COLO668 (cell line): ENCODE measurements at regions not wholly inside any gene's neighbourhood (a gene's known extent, or its start where the extent isn't known, plus 50 kb on each side); places are given as distances from the start of the nearest gene placed in this dataset.
"Not testable (repeated sequence)": the region's sequence is repeated elsewhere in the genome, so short reads cannot be mapped to it uniquely, and the experiment has no call there.

Source experiments
- DNase-seq: peaks from one replicate; lab custom pipeline; 2025; ENCODE audit not compliant: unreplicated experiment; lab: John Stamatoyannopoulos, UW

- no peak for DNase-seq
Measured at GRCh38 chr6:10184371-10185227, 230.3 kb downstream of the TFAP2A start.

GRCh38 chr6:10180138-10181074 is 234.5 kb downstream of the TFAP2A start:
- DNase-seq, result peak; percentile 2

GRCh38 chr6:10177704-10178103 is 237.2 kb downstream of the TFAP2A start:
- no peak for DNase-seq

GRCh38 chr6:10175362-10175761 is 239.5 kb downstream of the TFAP2A start:
- DNase-seq, result no peak

- no peak for DNase-seq
Measured at GRCh38 chr6:10174761-10175160, 240.1 kb downstream of the TFAP2A start.

- no peak for DNase-seq
Measured at GRCh38 chr6:10174056-10174455, 240.8 kb downstream of the TFAP2A start.

GRCh38 chr6:10171706-10172105 is 243.2 kb downstream of the TFAP2A start:
- DNase-seq, result not testable (repeated sequence)

- no peak for DNase-seq
Measured at GRCh38 chr6:10170816-10171215, 244.1 kb downstream of the TFAP2A start.

- no peak for DNase-seq
Measured at GRCh38 chr6:10166031-10166430, 248.8 kb downstream of the TFAP2A start.

- no peak for DNase-seq
Measured at GRCh38 chr6:10163203-10163962, 251.5 kb downstream of the TFAP2A start.

- DNase-seq, result no peak
Measured at GRCh38 chr6:10156875-10157274, 258.0 kb downstream of the TFAP2A start.

GRCh38 chr6:10154251-10154650 is 260.6 kb downstream of the TFAP2A start:
- DNase-seq, result no peak

GRCh38 chr6:10151144-10151915 is 263.5 kb downstream of the TFAP2A start:
- no peak for DNase-seq

GRCh38 chr6:10149603-10150002 is 265.3 kb downstream of the TFAP2A start:
- no peak for DNase-seq

- DNase-seq, result no peak
Measured at GRCh38 chr6:10146715-10147451, 268.0 kb downstream of the TFAP2A start.

- DNase-seq, result no peak
Measured at GRCh38 chr6:10144772-10145171, 270.1 kb downstream of the TFAP2A start.

- no peak for DNase-seq
Measured at GRCh38 chr6:10141746-10142443, 273.0 kb downstream of the TFAP2A start.

GRCh38 chr6:10140824-10141223 is 274.1 kb downstream of the TFAP2A start:
- no peak for DNase-seq

GRCh38 chr6:10140136-10140535 is 274.7 kb downstream of the TFAP2A start:
- no peak for DNase-seq
